GM12878 (cell line): ENCODE measurements at regions not wholly inside any gene's neighbourhood (a gene's known extent, or its start where the extent isn't known, plus 50 kb on each side); places are given as distances from the start of the nearest gene placed in this dataset.

Source experiments
- ATAC-seq: fragments of 200-7000 bp; cut with Tn5 transposase; 3 replicates; pipeline ENCODE4 v1.9.1; 2020; ENCODE audit warnings: mild to moderate bottlenecking, moderate library complexity
- BruUV-seq: library from RNA; stranded (reverse); fragments of 400-500 nt; replicated peaks from 2 replicates; lab custom pipeline; 2021; lab: Mats Ljungman, UMichigan
- CTCF ChIA-PET: fragments of 300-600 bp; sonication (Branson Sonifier 250); formaldehyde crosslinking; extraction: SDS; loops from one replicate; lab custom pipeline; 2021; ENCODE audit warnings: inconsistent platforms; lab: Yijun Ruan, JAX
- POLR2A ChIA-PET: fragments of 350-600 bp; formaldehyde crosslinking; extraction: SDS; loops from one replicate; lab custom pipeline; 2021; ENCODE audit warnings: inconsistent platforms; lab: Charles Lee
- RAD21 ChIA-PET: fragments of 300-600 bp; sonication (Branson Sonifier 250); formaldehyde crosslinking; loops from one replicate; lab custom pipeline; 2023; ENCODE audit warnings: antibody characterized with exemption; ENCODE audit not compliant: unreplicated experiment; lab: Charles Lee
- SMC1A ChIA-PET: fragments of 300-600 bp; sonication (Branson Sonifier 250); formaldehyde crosslinking; loops from one replicate; lab custom pipeline; 2023; ENCODE audit not compliant: unreplicated experiment, uncharacterized antibody; lab: Charles Lee
- DNase-seq: peaks from one replicate; pipeline ENCODE4 v3.0.0-alpha.2; 2011; ENCODE audit warnings: low read depth, low spot score
- FAIRE-seq: peaks from 3 replicates; lab custom pipeline; 2011; peaks lifted over from hg19 to GRCh38; lab: Jason Lieb, UNC
- H2AFZ ChIP-seq: 2 replicates; pipeline ENCODE4 v1.6.0; 2011; ENCODE audit warnings: low read depth, low read length, control low read depth; ENCODE audit not compliant: control insufficient read depth
- H3K27ac ChIP-seq: 2 replicates; pipeline ENCODE4 v1.5.1; 2011; ENCODE audit warnings: control low read depth; ENCODE audit not compliant: control insufficient read depth, insufficient read depth
- H3K27me3 ChIP-seq, 2 experiments: replicated peaks in 1 of 2; 2 replicates each; pipeline versions ENCODE4 v1.6.0 to v1.6.1; 2011; ENCODE audit warnings: low read length in 1 of 2; ENCODE audit not compliant: control insufficient read depth in 2 of 2, insufficient read depth in 2 of 2
- H3K36me3 ChIP-seq, 2 experiments: 2 replicates each; pipeline ENCODE4 v1.5.1; 2011; ENCODE audit warnings: low read length in 1 of 2; ENCODE audit not compliant: control insufficient read depth in 2 of 2, insufficient read depth in 2 of 2
- H3K4me1 ChIP-seq: 2 replicates; pipeline ENCODE4 v1.6.1; 2011; ENCODE audit warnings: mild to moderate bottlenecking, low read length, moderate library complexity, mixed read lengths; ENCODE audit not compliant: control insufficient read depth, insufficient read depth
- H3K4me2 ChIP-seq: 2 replicates; pipeline ENCODE4 v1.6.0; 2011; ENCODE audit warnings: control low read depth; ENCODE audit not compliant: control insufficient read depth, insufficient read depth
- H3K4me3 ChIP-seq: fragments of 200-600 bp; sonication (generic); 2 replicates; pipeline ENCODE4 v1.5.1; 2016
- H3K79me2 ChIP-seq: 2 replicates; pipeline ENCODE4 v1.6.0; 2011; ENCODE audit warnings: low read length; ENCODE audit not compliant: control insufficient read depth, insufficient read depth
- H3K9ac ChIP-seq: 2 replicates; pipeline ENCODE4 v1.8.0; 2011; ENCODE audit warnings: low read length, control low read depth, mixed read lengths; ENCODE audit not compliant: control insufficient read depth, insufficient read depth
- H3K9me3 ChIP-seq: replicated peaks from 3 replicates; pipeline ENCODE4 v1.5.1; 2011; ENCODE audit warnings: mild to moderate bottlenecking, low read length; ENCODE audit not compliant: control insufficient read depth, insufficient read depth
- H4K20me1 ChIP-seq: 2 replicates; pipeline ENCODE4 v1.6.0; 2011; ENCODE audit not compliant: control insufficient read depth, insufficient read depth
- GABPA ChIP-seq: IDR thresholded peaks from 2 replicates; pipeline ENCODE4 v1.6.1; 2014; ENCODE audit warnings: antibody characterized with exemption, low read depth, mild to moderate bottlenecking, inconsistent platforms
- IRF5 ChIP-seq: fragments of 450-650 bp; IDR thresholded peaks from 2 replicates; pipeline ENCODE4 v1.6.1; 2017; ENCODE audit warnings: borderline replicate concordance
- KAT2A ChIP-seq: conservative IDR thresholded peaks from 2 replicates; pipeline ENCODE4 v1.6.1; 2011; ENCODE audit warnings: low read depth, low read length; ENCODE audit not compliant: control insufficient read depth
- MTA3 ChIP-seq: IDR thresholded peaks from 2 replicates; pipeline ENCODE4 v1.6.1; 2012; ENCODE audit warnings: low read length, inconsistent platforms, borderline replicate concordance
- MYC ChIP-seq: IDR thresholded peaks from 2 replicates; pipeline ENCODE4 v1.6.1; 2011; ENCODE audit warnings: mild to moderate bottlenecking, low read length, moderate library complexity, inconsistent platforms; ENCODE audit not compliant: insufficient read depth, insufficient replicate concordance, insufficient read length, severe bottlenecking
- PAX8 ChIP-seq: fragments of 450-650 bp; IDR thresholded peaks from 2 replicates; pipeline ENCODE4 v1.6.1; 2017; ENCODE audit warnings: mild to moderate bottlenecking, moderate library complexity
- PBX3 ChIP-seq: IDR thresholded peaks from 2 replicates; pipeline ENCODE4 v1.6.1; 2011; ENCODE audit warnings: mild to moderate bottlenecking, low read depth, low read length, moderate library complexity; ENCODE audit not compliant: insufficient replicate concordance
- SIX5 ChIP-seq: IDR thresholded peaks from 2 replicates; pipeline ENCODE4 v1.6.1; 2011; ENCODE audit warnings: mild to moderate bottlenecking, low read depth, low read length, moderate library complexity; ENCODE audit not compliant: severe bottlenecking
- SKIL ChIP-seq: fragments of 450-650 bp; IDR thresholded peaks from 2 replicates; pipeline ENCODE4 v1.6.1; 2017; ENCODE audit warnings: mild to moderate bottlenecking, low read depth, inconsistent platforms; ENCODE audit not compliant: poor library complexity, severe bottlenecking
- TCF12 ChIP-seq: IDR thresholded peaks from 2 replicates; pipeline ENCODE4 v1.6.1; 2011; ENCODE audit warnings: low read depth, mild to moderate bottlenecking, low read length
- ZNF217 ChIP-seq: fragments of 450-650 bp; IDR thresholded peaks from 2 replicates; pipeline ENCODE4 v1.6.1; 2017; ENCODE audit warnings: antibody characterized with exemption, mild to moderate bottlenecking
- ZNF592 ChIP-seq: fragments of 450-650 bp; IDR thresholded peaks from 2 replicates; pipeline ENCODE4 v1.6.1; 2017; ENCODE audit warnings: mild to moderate bottlenecking, moderate library complexity
- WGBS: methylation state at CpG from one replicate; pipeline ENCODE4 v1.1.6; 2016; ENCODE audit warnings: low lambda C conversion rate; ENCODE audit not compliant: insufficient replicate concordance, insufficient coverage; ENCODE audit errors: missing lambda C conversion rate; 5-methylcytosine and 5-hydroxymethylcytosine counted together
- in situ Hi-C: fragments of 300-500 bp; cut with MboI; formaldehyde crosslinking; loops from 9 replicates; pipeline ENCODE4 v1.14.3; 2018; ENCODE audit warnings: mixed read lengths
- intact Hi-C: fragments of 100-400 bp; cut with micrococcal nuclease; formaldehyde crosslinking; loops from one replicate; pipeline ENCODE4 v1.14.2; 2022; ENCODE audit not compliant: unreplicated experiment

- TF ChIP-seq PBX3: no peak
These were observed 51.3 kb upstream of the LARGE1 start (continued) for GRCh38 chr22:33971561-33971961.

GRCh38 chr22:33975841-33976240 is 55.6 kb upstream of the LARGE1 start:
- Histone ChIP-seq H3K27ac (no peak overlapping the region), H4K20me1 (no peaks in the 10 kb centered on the region), H2AFZ (no peak overlapping the region), H3K4me1 (no peaks in the 10 kb centered on the region), H3K36me3 (no peaks in the 10 kb centered on the region), H3K9ac (no peak overlapping the region), H3K79me2 (no peaks in the 10 kb centered on the region), H3K4me3 (no peak overlapping the region), H3K4me2 (no peak overlapping the region), H3K9me3 (no peaks in the 10 kb centered on the region), H3K27me3 (peaks cover 0 to 2% of the 10 kb centered on the region in 2 experiments; a peak in 2 of 4 replicates)
- intact Hi-C loops: no loop called here
- ChIA-PET POLR2A (no interaction called here), SMC1A (no interaction called here), RAD21 (no interaction called here), CTCF (interaction anchor here (1.2 kb wide), 1 partner anchor 130 kb away, joined by 3 read pairs; no protein-coding TSS in a partner anchor)
- FAIRE-seq: no peak
- in situ Hi-C loops: no loop called here
- no TSS peak for BruUV-seq
- WGBS: 41% methylated on average over 3 of the region's 3 CpGs
- no peak for DNase-seq
- no peak for ATAC-seq
- TF ChIP-seq ZNF592: no peak
- TF ChIP-seq GABPA: no peak
- TF ChIP-seq TCF12: no peak
- no peak for TF ChIP-seq KAT2A
- TF ChIP-seq IRF5: no peak
- TF ChIP-seq SKIL: no peak
- no peak for TF ChIP-seq PBX3
- no peak for TF ChIP-seq ZNF217
- TF ChIP-seq PAX8: no peak
- no peak for TF ChIP-seq MYC
- TF ChIP-seq SIX5: no peak
- no peak for TF ChIP-seq MTA3
